Hepatocyte (in vitro differentiated cells): ENCODE measurements at regions not wholly inside any gene's neighbourhood (a gene's known extent, or its start where the extent isn't known, plus 50 kb on each side); places are given as distances from the start of the nearest gene placed in this dataset.

Source experiments
- DNase-seq: peaks from one replicate; pipeline ENCODE4 v3.0.0-alpha.2; 2016; ENCODE audit warnings: low spot score
- H2AFZ ChIP-seq: fragments of 200-600 bp; sonication (generic); 2 replicates; pipeline ENCODE4 v1.6.0; 2016; ENCODE audit warnings: antibody characterized with exemption, mild to moderate bottlenecking
- H3K27ac ChIP-seq: fragments of 200-600 bp; sonication (generic); 2 replicates; pipeline ENCODE4 v1.5.1; 2016; ENCODE audit warnings: mild to moderate bottlenecking
- H3K27me3 ChIP-seq: fragments of 200-600 bp; sonication (generic); 2 replicates; pipeline ENCODE4 v1.6.1; 2016
- H3K36me3 ChIP-seq: fragments of 200-600 bp; sonication (generic); replicated peaks from 2 replicates; pipeline ENCODE4 v1.5.1; 2016; ENCODE audit warnings: low read depth; ENCODE audit not compliant: insufficient read depth
- H3K4me1 ChIP-seq: fragments of 200-600 bp; sonication (generic); 2 replicates; pipeline ENCODE4 v1.5.1; 2016; ENCODE audit warnings: mild to moderate bottlenecking, moderate library complexity; ENCODE audit not compliant: insufficient read depth
- H3K4me2 ChIP-seq: fragments of 200-600 bp; sonication (generic); 2 replicates; pipeline ENCODE4 v1.6.0; 2016
- H3K4me3 ChIP-seq: fragments of 200-600 bp; sonication (generic); 2 replicates; pipeline ENCODE4 v1.5.1; 2016; ENCODE audit warnings: mild to moderate bottlenecking
- H3K79me2 ChIP-seq: fragments of 200-600 bp; sonication (generic); 2 replicates; pipeline ENCODE4 v1.6.0; 2017; ENCODE audit warnings: mild to moderate bottlenecking
- H3K9me2 ChIP-seq: fragments of 200-600 bp; sonication (generic); replicated peaks from 2 replicates; pipeline ENCODE4 v1.6.0; 2017; ENCODE audit warnings: mild to moderate bottlenecking; ENCODE audit not compliant: insufficient read depth
- H3K9me3 ChIP-seq: fragments of 200-600 bp; sonication (generic); 2 replicates; pipeline ENCODE4 v1.5.1; 2016; ENCODE audit warnings: low read depth, mild to moderate bottlenecking
- H4K20me1 ChIP-seq: fragments of 200-600 bp; sonication (generic); 2 replicates; pipeline ENCODE4 v1.6.0; 2016; ENCODE audit warnings: mild to moderate bottlenecking; ENCODE audit not compliant: insufficient read depth, poor library complexity, severe bottlenecking
- EZH2 ChIP-seq: fragments of 200-600 bp; sonication (generic); IDR thresholded peaks from 2 replicates; pipeline ENCODE4 v1.6.1; 2016; ENCODE audit warnings: antibody characterized with exemption, mild to moderate bottlenecking, borderline replicate concordance
- EZH2phosphoT487 ChIP-seq: fragments of 200-600 bp; sonication (generic); IDR thresholded peaks from one replicate; pipeline ENCODE4 v1.6.1; 2018; ENCODE audit warnings: antibody characterized with exemption, mild to moderate bottlenecking, low read depth, moderate library complexity; ENCODE audit not compliant: unreplicated experiment, severe bottlenecking
- WGBS: methylation state at CpG from one replicate; pipeline ENCODE4 v1.1.6; 2016; ENCODE audit warnings: low lambda C conversion rate; ENCODE audit errors: missing lambda C conversion rate; 5-methylcytosine and 5-hydroxymethylcytosine counted together
- TF ChIP-seq, protein P1 (sequence below): fragments of 200-600 bp; sonication (generic); IDR thresholded peaks from 2 replicates; pipeline ENCODE4 v1.5.1; 2016; ENCODE audit warnings: antibody characterized with exemption, mild to moderate bottlenecking; ENCODE audit not compliant: poor library complexity

DNA sequence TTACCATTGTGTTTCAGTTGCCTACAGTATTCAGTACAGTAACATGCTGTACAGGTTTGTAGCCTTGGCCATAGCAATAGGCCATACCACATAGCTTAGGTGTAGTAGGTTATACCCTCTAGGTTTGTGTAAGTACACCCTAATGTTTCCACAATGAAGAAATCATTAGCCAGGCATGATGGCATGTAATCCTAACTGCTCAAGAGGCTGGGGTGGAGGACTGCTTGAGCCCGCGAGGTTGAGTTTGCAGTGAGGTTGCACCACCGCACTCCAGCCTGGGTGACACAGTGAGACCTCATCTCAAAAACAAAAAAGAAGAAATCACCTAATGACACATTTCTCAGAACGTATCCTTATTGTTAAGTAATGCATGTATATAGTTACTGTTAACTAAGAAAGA is 63.2 kb upstream of the KTN1 start:
- no peak for DNase-seq
- Histone ChIP-seq H4K20me1 (no peaks in the 10 kb centered on the region), H3K27me3 (no peaks in the 10 kb centered on the region), H3K4me1 (no peaks in the 10 kb centered on the region), H3K27ac (no peak overlapping the region), H3K9me3 (no peaks in the 10 kb centered on the region), H3K9me2 (no peaks in the 10 kb centered on the region), H2AFZ (no peak overlapping the region), H3K4me3 (no peak overlapping the region), H3K36me3 (no peaks in the 10 kb centered on the region), H3K4me2 (no peak overlapping the region), H3K79me2 (no peaks in the 10 kb centered on the region)
- WGBS, result 96% methylated on average over 4 of the region's 4 CpGs
- TF ChIP-seq EZH2phosphoT487 (no peak), EZH2 (no peak)
- TF ChIP-seq, protein P1, sequence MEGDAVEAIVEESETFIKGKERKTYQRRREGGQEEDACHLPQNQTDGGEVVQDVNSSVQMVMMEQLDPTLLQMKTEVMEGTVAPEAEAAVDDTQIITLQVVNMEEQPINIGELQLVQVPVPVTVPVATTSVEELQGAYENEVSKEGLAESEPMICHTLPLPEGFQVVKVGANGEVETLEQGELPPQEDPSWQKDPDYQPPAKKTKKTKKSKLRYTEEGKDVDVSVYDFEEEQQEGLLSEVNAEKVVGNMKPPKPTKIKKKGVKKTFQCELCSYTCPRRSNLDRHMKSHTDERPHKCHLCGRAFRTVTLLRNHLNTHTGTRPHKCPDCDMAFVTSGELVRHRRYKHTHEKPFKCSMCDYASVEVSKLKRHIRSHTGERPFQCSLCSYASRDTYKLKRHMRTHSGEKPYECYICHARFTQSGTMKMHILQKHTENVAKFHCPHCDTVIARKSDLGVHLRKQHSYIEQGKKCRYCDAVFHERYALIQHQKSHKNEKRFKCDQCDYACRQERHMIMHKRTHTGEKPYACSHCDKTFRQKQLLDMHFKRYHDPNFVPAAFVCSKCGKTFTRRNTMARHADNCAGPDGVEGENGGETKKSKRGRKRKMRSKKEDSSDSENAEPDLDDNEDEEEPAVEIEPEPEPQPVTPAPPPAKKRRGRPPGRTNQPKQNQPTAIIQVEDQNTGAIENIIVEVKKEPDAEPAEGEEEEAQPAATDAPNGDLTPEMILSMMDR, result no peak

DNA sequence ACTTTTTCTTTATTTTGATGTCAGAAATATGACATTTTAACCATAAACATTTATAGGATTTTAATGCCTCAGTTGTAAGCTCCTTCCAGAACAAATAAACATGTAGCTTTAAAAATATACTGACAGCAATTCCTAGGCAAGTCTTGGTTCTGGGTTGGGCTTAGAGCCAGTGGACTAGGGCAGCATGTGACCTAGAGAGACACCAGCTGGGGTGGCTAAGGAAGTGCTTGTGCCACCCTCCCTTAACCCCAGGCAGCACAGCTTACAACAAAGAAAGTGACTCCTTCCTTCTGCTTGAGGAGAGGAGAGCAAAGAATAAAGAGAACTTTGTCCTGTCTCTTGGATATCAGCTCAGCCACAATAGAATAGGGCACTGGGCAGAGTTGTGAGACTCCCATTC is 61.6 kb upstream of the KTN1 start:
- no peak overlapping the region for H3K4me2 ChIP-seq
- H3K9me3 ChIP-seq, result no peaks in the 10 kb centered on the region
- H4K20me1 ChIP-seq, result no peaks in the 10 kb centered on the region
- no peak overlapping the region for H2AFZ ChIP-seq
- no peak overlapping the region for H3K27ac ChIP-seq
- H3K4me1 ChIP-seq, result no peaks in the 10 kb centered on the region
- H3K79me2 ChIP-seq, result no peaks in the 10 kb centered on the region
- no peak for DNase-seq
- H3K9me2 ChIP-seq, result no peaks in the 10 kb centered on the region
- no peaks in the 10 kb centered on the region for H3K27me3 ChIP-seq
- H3K4me3 ChIP-seq, result no peak overlapping the region
- TF ChIP-seq EZH2phosphoT487 (no peak), EZH2 (no peak)
- H3K36me3 ChIP-seq, result no peaks in the 10 kb centered on the region

DNA sequence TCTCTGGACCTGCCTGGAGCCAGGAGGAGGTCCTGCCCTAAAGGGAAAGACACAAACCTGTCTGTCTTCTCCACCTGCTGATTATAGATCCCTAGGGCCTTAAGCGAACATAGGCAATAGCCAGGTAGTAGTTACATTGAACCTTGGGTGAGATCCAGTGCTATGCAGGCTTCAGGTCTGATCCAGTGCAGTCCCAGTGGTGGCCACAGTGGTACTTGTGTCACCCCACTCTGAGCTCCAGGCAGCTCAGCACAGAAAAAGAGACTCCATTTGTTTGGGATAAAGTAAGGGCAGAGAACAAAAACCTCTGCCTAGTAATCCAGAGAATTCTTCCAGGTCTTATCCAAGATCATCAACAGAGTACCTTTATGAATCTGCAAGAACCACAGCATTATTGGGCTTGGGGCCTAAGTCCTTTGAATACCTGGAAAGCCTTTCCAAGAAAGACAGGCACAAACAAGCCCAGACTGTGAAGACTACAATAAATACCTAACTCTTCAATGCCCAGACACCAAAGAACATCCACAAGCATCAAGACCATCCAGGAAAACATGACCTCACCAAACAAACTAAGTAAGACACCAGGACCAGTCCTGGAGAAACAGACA is 60.4 kb upstream of the KTN1 start:
- H3K9me3 ChIP-seq, result no peaks in the 10 kb centered on the region
- no peak overlapping the region for H3K27ac ChIP-seq
- H3K4me3 ChIP-seq, result no peak overlapping the region
- no peaks in the 10 kb centered on the region for H3K4me1 ChIP-seq
- no peak overlapping the region for H3K4me2 ChIP-seq
- DNase-seq, result no peak
- no peak overlapping the region for H2AFZ ChIP-seq
- no peaks in the 10 kb centered on the region for H3K36me3 ChIP-seq
- 100% methylated on average over 1 of the region's 1 CpG for WGBS
- no peaks in the 10 kb centered on the region for H3K27me3 ChIP-seq
- no peaks in the 10 kb centered on the region for H4K20me1 ChIP-seq
- no peaks in the 10 kb centered on the region for H3K9me2 ChIP-seq
- TF ChIP-seq EZH2phosphoT487 (no peak), EZH2 (no peak)
- TF ChIP-seq, protein P1, result no peak
- no peaks in the 10 kb centered on the region for H3K79me2 ChIP-seq

DNA sequence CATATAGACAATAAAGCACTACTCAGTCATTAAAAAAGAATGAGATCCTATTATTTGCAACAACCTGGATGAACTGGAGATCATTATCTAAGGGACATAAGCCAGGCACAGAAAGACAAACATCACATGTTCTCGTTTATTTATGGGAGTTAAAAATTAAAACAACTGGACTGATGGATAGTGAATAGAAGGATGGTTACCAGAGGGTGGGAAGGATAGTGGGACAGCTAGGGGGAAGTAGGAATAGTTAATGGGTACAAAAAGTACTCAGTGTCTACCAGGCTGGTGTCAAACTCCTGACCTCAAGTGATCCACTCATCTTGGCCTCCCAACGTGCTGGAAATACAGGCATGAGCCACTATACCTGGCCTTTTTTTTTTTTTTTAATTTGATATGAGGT is 56.7 kb upstream of the KTN1 start:
- no peaks in the 10 kb centered on the region for H3K79me2 ChIP-seq
- H3K4me1 ChIP-seq, result no peaks in the 10 kb centered on the region
- no peak overlapping the region for H3K4me3 ChIP-seq
- no peaks in the 10 kb centered on the region for H3K9me3 ChIP-seq
- no peak overlapping the region for H3K27ac ChIP-seq
- no peak for DNase-seq
- no peaks in the 10 kb centered on the region for H4K20me1 ChIP-seq
- WGBS, result 70% methylated on average over 2 of the region's 2 CpGs
- H2AFZ ChIP-seq, result no peak overlapping the region
- H3K27me3 ChIP-seq, result no peaks in the 10 kb centered on the region
- TF ChIP-seq, protein P1, result no peak
- TF ChIP-seq EZH2phosphoT487, result no peak
- H3K9me2 ChIP-seq, result no peaks in the 10 kb centered on the region
- H3K4me2 ChIP-seq, result no peak overlapping the region
- H3K36me3 ChIP-seq, result no peaks in the 10 kb centered on the region
